ENCODE measurements at regions not wholly inside any gene's neighbourhood (a gene's known extent, or its start where the extent isn't known, plus 50 kb on each side); places are given as distances from the start of the nearest gene placed in this dataset.

- H3K4me2 ChIP-seq (ENCODE audit: low read length), result no peak overlapping the region
- H3K9me2 ChIP-seq (ENCODE audit: insufficient read depth), result no peaks in the 10 kb centered on the region
- no peaks in the 10 kb centered on the region; a peak in 1 of 4 replicates for H3K4me1 ChIP-seq (ENCODE audit: control insufficient read depth in 1 of 2, insufficient read depth in 2 of 2, low read length in 2 of 2)
- H3K4me3 ChIP-seq (replicated peaks in 1 of 2; ENCODE audit: low read depth in 1 of 2, low read length in 2 of 2), result no peak overlapping the region
- BruUV-seq (replicated peaks), result no TSS peak
- ATAC-seq (no peak), DNase-seq (ENCODE audit: low read depth, low spot score) (no peak)
- ChIA-PET CTCF (no interaction called here), RAD21 (ENCODE audit: low non-redundant PET in 1 of 2, low total read pairs in 2 of 2, uncharacterized antibody in 2 of 2, unreplicated experiment in 2 of 2) (no interaction called here), POLR2A (no interaction called here)
- no peak for TF ChIP-seq JUND (IDR thresholded peaks at IDR 0.05)
- no peak for TF ChIP-seq ZNF274 (IDR thresholded peaks at IDR 0.05; ENCODE audit: low read depth, low read length)
- no peak for TF ChIP-seq CEBPB (IDR thresholded peaks at IDR 0.05; ENCODE audit: low read depth)
- TF ChIP-seq CBX3 (IDR thresholded peaks at IDR 0.05; ENCODE audit: low read depth), result no peak
- TF ChIP-seq, protein P1, sequence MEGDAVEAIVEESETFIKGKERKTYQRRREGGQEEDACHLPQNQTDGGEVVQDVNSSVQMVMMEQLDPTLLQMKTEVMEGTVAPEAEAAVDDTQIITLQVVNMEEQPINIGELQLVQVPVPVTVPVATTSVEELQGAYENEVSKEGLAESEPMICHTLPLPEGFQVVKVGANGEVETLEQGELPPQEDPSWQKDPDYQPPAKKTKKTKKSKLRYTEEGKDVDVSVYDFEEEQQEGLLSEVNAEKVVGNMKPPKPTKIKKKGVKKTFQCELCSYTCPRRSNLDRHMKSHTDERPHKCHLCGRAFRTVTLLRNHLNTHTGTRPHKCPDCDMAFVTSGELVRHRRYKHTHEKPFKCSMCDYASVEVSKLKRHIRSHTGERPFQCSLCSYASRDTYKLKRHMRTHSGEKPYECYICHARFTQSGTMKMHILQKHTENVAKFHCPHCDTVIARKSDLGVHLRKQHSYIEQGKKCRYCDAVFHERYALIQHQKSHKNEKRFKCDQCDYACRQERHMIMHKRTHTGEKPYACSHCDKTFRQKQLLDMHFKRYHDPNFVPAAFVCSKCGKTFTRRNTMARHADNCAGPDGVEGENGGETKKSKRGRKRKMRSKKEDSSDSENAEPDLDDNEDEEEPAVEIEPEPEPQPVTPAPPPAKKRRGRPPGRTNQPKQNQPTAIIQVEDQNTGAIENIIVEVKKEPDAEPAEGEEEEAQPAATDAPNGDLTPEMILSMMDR (IDR thresholded peaks at IDR 0.05 in 2 of 3, conservative IDR thresholded peaks at IDR 0.05 in 1 of 3; ENCODE audit: borderline replicate concordance in 1 of 3, insufficient read depth in 1 of 3, low read depth in 2 of 3, low read length in 2 of 3), result no peak
- no peak for TF ChIP-seq ZFX (IDR thresholded peaks at IDR 0.05)
- TF ChIP-seq SP1 (IDR thresholded peaks at IDR 0.05; ENCODE audit: low read depth), result no peak
- no peak for TF ChIP-seq ZBTB33 (IDR thresholded peaks at IDR 0.05; ENCODE audit: extremely low read depth, insufficient replicate concordance, low read length)
- TF ChIP-seq, protein P2, sequence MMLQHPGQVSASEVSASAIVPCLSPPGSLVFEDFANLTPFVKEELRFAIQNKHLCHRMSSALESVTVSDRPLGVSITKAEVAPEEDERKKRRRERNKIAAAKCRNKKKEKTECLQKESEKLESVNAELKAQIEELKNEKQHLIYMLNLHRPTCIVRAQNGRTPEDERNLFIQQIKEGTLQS (IDR thresholded peaks at IDR 0.05), result no peak
- TF ChIP-seq SIN3A (IDR thresholded peaks at IDR 0.05; ENCODE audit: low read depth), result no peak
- no peak for TF ChIP-seq POLR2AphosphoS5 (IDR thresholded peaks at IDR 0.05; ENCODE audit: low read depth, low read length)
- TF ChIP-seq EZH2 (IDR thresholded peaks at IDR 0.05), result no peak
- no peak for TF ChIP-seq POLR2A (IDR thresholded peaks at IDR 0.05; ENCODE audit: borderline replicate concordance, extremely low read depth, insufficient read depth, insufficient read length)
- no peak for TF ChIP-seq EZH2phosphoT487 (IDR thresholded peaks at IDR 0.05; ENCODE audit: borderline replicate concordance)
- TF ChIP-seq REST (IDR thresholded peaks at IDR 0.05; ENCODE audit: low read depth), result no peak
- no peak for TF ChIP-seq EGR1 (IDR thresholded peaks at IDR 0.05; ENCODE audit: low read depth)
- no peaks in the 10 kb centered on the region for H3K27me3 ChIP-seq (ENCODE audit: insufficient read depth, low read length)
- no peaks in the 10 kb centered on the region for H3K36me3 ChIP-seq (ENCODE audit: control insufficient read depth in 1 of 2, insufficient read depth in 2 of 2, low read length in 2 of 2)
- no peak overlapping the region for H2AFZ ChIP-seq (ENCODE audit: low read depth, low read length, poor library complexity, severe bottlenecking)
- H3K27ac ChIP-seq (ENCODE audit: low read depth, low read length), result no peak overlapping the region
- H3K79me2 ChIP-seq (ENCODE audit: insufficient read depth, low read length), result no peaks in the 10 kb centered on the region
- intact Hi-C loops (cut with micrococcal nuclease), result no loop called here
- H3K9ac ChIP-seq (ENCODE audit: low read length), result no peak overlapping the region
- no peaks in the 10 kb centered on the region for H3K9me3 ChIP-seq (ENCODE audit: control insufficient read depth in 1 of 2, insufficient read depth in 1 of 2, low read depth in 1 of 2, low read length in 2 of 2)
- H4K20me1 ChIP-seq (ENCODE audit: insufficient read depth), result no peaks in the 10 kb centered on the region; the same call in 1 of the 2 replicates
These were observed 219.7 kb upstream of the BTG1 start for GRCh38 chr12:92365333-92365732.

All from HCT116 (cell line).